HG03139 (cell line): ENCODE measurements at regions not wholly inside any gene's neighbourhood (a gene's known extent, or its start where the extent isn't known, plus 50 kb on each side); places are given as distances from the start of the nearest gene placed in this dataset.

Source experiments
- ATAC-seq: cut with Tn5 transposase; IDR thresholded peaks from one replicate; pipeline ENCODE4 v1.9.1; 2021; ENCODE audit not compliant: unreplicated experiment

DNA sequence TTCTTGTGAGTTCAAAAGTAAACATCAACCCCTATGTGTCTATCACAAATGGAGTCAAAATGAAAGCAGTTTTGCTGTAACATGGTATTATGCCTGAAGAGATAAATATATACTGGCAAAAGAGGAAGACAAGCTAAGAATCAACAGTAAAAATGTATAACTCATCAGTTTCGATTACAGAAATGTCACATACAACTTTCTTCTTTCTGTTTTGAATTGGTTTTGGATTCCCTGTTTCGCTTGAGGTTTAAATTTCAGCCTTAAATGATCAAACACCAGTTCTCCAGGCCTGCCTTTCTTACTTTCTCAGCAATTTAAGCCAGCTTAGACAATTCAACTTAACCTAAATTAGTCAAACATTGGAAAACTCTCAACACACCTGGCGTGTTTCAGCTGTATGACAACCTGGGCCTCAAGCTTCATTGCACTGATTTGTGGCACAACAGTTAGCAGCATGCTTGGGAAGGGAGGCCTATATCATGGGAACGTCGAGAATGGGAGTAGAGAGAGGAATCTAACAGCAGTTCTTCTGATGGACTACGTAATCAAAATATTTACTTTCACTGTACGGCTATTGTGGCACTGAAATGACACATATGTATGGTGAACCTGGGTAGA lies 51.9 kb upstream of the MARCKS start:
- peak; percentile 80 for ATAC-seq

DNA sequence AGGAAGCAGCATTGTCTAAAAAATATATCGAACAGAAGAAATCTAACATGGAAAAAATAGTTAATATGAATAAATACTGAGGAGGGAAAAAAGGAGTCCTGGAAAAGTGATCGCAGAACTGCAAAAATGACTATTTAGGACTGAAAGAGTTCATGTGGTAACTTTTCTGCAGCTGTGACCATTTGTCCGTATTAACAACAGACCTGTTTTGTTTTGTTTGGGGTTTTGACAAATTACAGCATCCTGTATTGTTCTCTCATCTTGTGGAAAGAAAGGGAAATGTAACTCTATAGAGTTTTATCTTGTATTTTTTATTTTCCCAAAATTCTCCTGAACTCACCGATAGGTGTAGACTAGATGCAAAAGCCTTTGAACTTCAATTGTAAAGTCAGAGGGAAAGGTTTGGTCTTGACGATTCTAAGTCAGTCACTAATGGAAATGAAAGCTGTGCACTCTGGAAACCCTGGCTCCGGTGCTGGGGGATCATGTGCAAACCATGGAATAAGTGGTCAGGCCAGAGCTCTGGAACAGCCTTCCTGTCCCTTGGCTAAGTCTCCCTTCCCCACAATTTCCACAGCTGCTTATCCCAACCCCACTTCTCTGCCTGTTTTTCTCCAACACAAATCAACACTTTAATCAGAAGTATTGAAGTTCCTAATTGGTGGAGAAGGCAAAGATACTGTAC lies 51.2 kb upstream of the MARCKS start:
- no peak for ATAC-seq
